Ascending aorta (tissue), 2 donors: ENCODE measurements at regions not wholly inside any gene's neighbourhood (a gene's known extent, or its start where the extent isn't known, plus 50 kb on each side); places are given as distances from the start of the nearest gene placed in this dataset.

Source experiments
- DNase-seq, 2 donors: peaks; one replicate each; pipeline ENCODE4 v3.0.0-alpha.2; 2019; ENCODE audit warnings: low spot score in 2 of 2
- H3K27ac ChIP-seq, 2 donors: fragments of 200-600 bp; sonication (generic); one replicate each; pipeline ENCODE4 v1.5.1; 2016 to 2017; ENCODE audit warnings: mild to moderate bottlenecking in 1 of 2
- H3K27me3 ChIP-seq: fragments of 200-600 bp; sonication (generic); one replicate; pipeline ENCODE4 v1.5.1; 2017
- H3K36me3 ChIP-seq, 2 donors: fragments of 200-600 bp; sonication (generic); one replicate each; pipeline ENCODE4 v1.5.1; 2016
- H3K4me1 ChIP-seq, 2 donors: fragments of 200-600 bp; sonication (generic); one replicate each; pipeline ENCODE4 v1.5.1; 2016 to 2017; ENCODE audit warnings: mild to moderate bottlenecking in 1 of 2
- H3K4me3 ChIP-seq, 2 donors: fragments of 200-600 bp; sonication (generic); one replicate each; pipeline ENCODE4 v1.5.1; 2016 to 2017; ENCODE audit warnings: mild to moderate bottlenecking in 1 of 2
- H3K9me3 ChIP-seq, 2 donors: fragments of 200-600 bp; sonication (generic); one replicate each; pipeline ENCODE4 v1.5.1; 2016
- CTCF ChIP-seq, 3 experiments: fragments of 200-600 bp in 2 of 3; fragments of 450-650 bp in 1 of 3; sonication (generic) in 2 of 3; IDR thresholded peaks; one replicate each; pipeline ENCODE4 v1.5.1; 2016 to 2019; ENCODE audit warnings: antibody characterized with exemption in 3 of 3, mild to moderate bottlenecking in 1 of 3, moderate library complexity in 1 of 3
- intact Hi-C: fragments of 100-400 bp; cut with DNase I; formaldehyde crosslinking; loops from one replicate; pipeline ENCODE4 v1.15.1; 2023

GRCh38 chr14:48925184-48925583, 661.0 kb downstream of the RPS29 start:
- TF ChIP-seq CTCF (IDR thresholded peaks at IDR 0.05): no peak
- DNase-seq: no peak
- H3K4me1 ChIP-seq: no peaks in the 10 kb centered on the region
- intact Hi-C loops: no loop called here
- no peaks in the 10 kb centered on the region for H3K27me3 ChIP-seq
- H3K9me3 ChIP-seq: no peaks in the 10 kb centered on the region
- H3K4me3 ChIP-seq: no peak overlapping the region
- no peaks in the 10 kb centered on the region for H3K36me3 ChIP-seq
- no peak overlapping the region for H3K27ac ChIP-seq

DNA sequence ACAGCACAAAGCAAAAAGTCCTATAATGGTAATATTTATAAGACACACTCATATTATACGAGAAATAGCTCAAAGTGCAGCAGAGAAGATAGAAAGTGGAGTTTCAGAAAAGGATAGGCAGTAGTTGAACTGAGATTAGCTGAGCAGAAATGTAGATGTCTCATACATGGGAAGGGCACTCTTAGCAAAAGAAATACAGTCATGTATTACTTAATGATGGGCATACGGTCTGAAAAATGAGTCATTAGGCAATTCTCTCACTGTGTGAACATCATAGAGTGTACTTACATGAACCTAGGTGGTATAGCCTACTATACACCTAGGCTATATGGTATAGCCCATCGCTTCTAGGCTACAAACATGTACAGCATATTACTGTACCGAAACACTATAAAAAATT, 671.3 kb downstream of the RPS29 start:
- DNase-seq: no peak
- no peaks in the 10 kb centered on the region for H3K4me1 ChIP-seq
- H3K9me3 ChIP-seq: no peaks in the 10 kb centered on the region
- no peaks in the 10 kb centered on the region for H3K36me3 ChIP-seq
- H3K4me3 ChIP-seq: no peak overlapping the region
- no peak overlapping the region for H3K27ac ChIP-seq
- no peak for TF ChIP-seq CTCF (IDR thresholded peaks at IDR 0.05)
- H3K27me3 ChIP-seq: no peaks in the 10 kb centered on the region
- intact Hi-C loops: no loop called here

GRCh38 chr14:48914382-48914781, 671.8 kb downstream of the RPS29 start:
- H3K27me3 ChIP-seq: no peaks in the 10 kb centered on the region
- no peak overlapping the region for H3K27ac ChIP-seq
- no peaks in the 10 kb centered on the region for H3K9me3 ChIP-seq
- TF ChIP-seq CTCF (IDR thresholded peaks at IDR 0.05): no peak
- H3K36me3 ChIP-seq: no peaks in the 10 kb centered on the region
- intact Hi-C loops: no loop called here
- no peak overlapping the region for H3K4me3 ChIP-seq
- DNase-seq: no peak
- H3K4me1 ChIP-seq: no peaks in the 10 kb centered on the region

DNA sequence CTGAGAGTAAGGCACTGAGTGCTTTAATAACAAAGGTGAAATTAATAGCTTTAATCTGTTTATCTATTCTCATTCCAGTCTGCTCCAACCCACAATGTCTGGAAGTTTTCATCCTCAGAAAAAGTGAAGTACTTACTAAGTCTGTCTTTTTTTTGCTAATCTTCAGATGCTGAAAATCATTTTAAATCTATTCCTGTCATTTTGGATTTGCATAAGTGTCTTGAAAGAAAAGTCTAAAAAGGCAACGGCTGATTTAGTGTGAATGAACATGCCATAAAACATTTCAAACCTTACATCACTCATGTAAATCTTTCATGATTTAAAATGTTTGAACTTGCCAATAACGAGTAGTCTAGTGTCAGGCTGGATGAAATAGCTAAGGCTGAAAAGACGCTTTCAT, 685.6 kb downstream of the RPS29 start:
- H3K36me3 ChIP-seq: no peaks in the 10 kb centered on the region
- no peak for TF ChIP-seq CTCF (IDR thresholded peaks at IDR 0.05)
- intact Hi-C loops: no loop called here
- no peaks in the 10 kb centered on the region for H3K27me3 ChIP-seq
- H3K4me3 ChIP-seq: no peak overlapping the region
- DNase-seq: no peak
- H3K4me1 ChIP-seq: no peaks in the 10 kb centered on the region
- no peaks in the 10 kb centered on the region for H3K9me3 ChIP-seq
- no peak overlapping the region for H3K27ac ChIP-seq

DNA sequence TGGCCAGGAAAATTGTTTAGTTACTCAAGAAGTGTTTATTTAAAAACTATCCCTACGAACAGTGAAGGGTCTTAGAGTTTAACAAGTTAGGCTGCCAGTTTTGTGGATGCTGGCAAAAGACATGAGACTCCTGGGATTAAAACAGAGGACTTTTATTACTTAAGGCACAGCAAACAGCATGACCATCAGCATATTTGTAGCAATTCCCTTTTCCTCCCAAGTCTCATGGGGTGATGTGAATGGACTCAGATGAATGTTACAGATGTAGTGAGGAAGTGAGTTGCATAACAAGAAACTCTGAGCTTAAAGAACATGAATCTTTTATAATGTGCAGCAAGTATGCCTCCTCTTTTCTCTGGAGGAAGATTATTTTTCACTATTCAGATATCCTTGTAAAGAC, 695.8 kb downstream of the RPS29 start:
- Histone ChIP-seq H3K4me1 (no peaks in the 10 kb centered on the region), H3K36me3 (no peaks in the 10 kb centered on the region), H3K4me3 (no peak overlapping the region), H3K27ac (no peak overlapping the region), H3K9me3 (no peaks in the 10 kb centered on the region), H3K27me3 (no peaks in the 10 kb centered on the region)
- intact Hi-C loops: no loop called here
- no peak for TF ChIP-seq CTCF (IDR thresholded peaks at IDR 0.05)
- no peak for DNase-seq

DNA sequence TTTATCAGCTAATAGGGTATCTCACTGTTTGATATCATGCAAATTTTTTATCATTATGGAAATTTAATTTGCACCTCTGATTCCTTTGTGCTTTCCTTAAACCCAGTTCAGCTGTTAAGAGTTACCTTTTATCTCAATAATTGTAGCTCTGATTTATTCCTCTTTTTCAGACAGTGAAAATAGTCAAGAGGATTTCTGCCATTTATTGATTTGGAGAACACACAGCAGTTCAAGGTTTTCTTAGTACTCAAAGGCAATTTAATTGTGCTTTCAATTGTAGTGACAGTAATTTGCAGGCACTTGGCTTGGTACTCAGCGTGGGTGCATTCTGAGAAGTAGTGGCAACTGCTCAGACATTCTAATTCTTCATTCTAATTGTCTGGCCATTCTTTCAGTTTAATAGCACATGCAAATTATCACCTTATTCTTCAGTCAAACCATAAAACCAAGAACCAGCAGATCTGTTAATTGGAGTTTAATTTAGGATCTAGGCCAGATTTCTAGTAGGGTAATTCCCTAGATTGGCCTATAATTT, 709.3 kb downstream of the RPS29 start:
- H3K9me3 ChIP-seq: peaks cover 0 to 3% of the 10 kb centered on the region in 2 donors
- intact Hi-C loops: no loop called here
- H3K27me3 ChIP-seq: no peaks in the 10 kb centered on the region
- H3K4me1 ChIP-seq: no peaks in the 10 kb centered on the region
- no peak for DNase-seq
- no peak overlapping the region for H3K27ac ChIP-seq
- no peak for TF ChIP-seq CTCF (IDR thresholded peaks at IDR 0.05)
- H3K4me3 ChIP-seq: no peak overlapping the region
- no peaks in the 10 kb centered on the region for H3K36me3 ChIP-seq
